CD4-positive, alpha-beta T cell (primary cell): ENCODE measurements at regions not wholly inside any gene's neighbourhood (a gene's known extent, or its start where the extent isn't known, plus 50 kb on each side); places are given as distances from the start of the nearest gene placed in this dataset.

Source experiments
- ATAC-seq: fragments of 200-7000 bp; cut with Tn5 transposase; one replicate; pipeline ENCODE4 v1.10.0; 2022; ENCODE audit warnings: mild to moderate bottlenecking; ENCODE audit not compliant: poor library complexity
- CTCF ChIA-PET: fragments of 350-600 bp; sonication (Branson Sonifier 250); formaldehyde crosslinking; loops from one replicate; lab custom pipeline; 2021; ENCODE audit warnings: antibody characterized with exemption, inconsistent platforms; lab: Charles Lee
- POLR2A ChIA-PET: fragments of 350-600 bp; sonication (Branson Sonifier 250); formaldehyde crosslinking; loops from one replicate; lab custom pipeline; 2021; ENCODE audit warnings: antibody characterized with exemption, inconsistent platforms; lab: Charles Lee
- DNase-seq, 14 experiments: peaks; one replicate each; pipeline ENCODE4 v3.0.0-alpha.2; 2013 to 2020; ENCODE audit warnings: mixed read lengths in 2 of 14
- H3K27ac ChIP-seq, 2 donors: one replicate each; pipeline versions ENCODE4 v1.5.1 to v1.7.0; 2013; ENCODE audit warnings: low read length in 2 of 2, low read depth in 1 of 2, mild to moderate bottlenecking in 1 of 2
- H3K27me3 ChIP-seq, 2 experiments: 1 replicate in 1 of 2; 2 replicates in 1 of 2; pipeline versions ENCODE4 v1.6.1 to v1.7.0; 2013; ENCODE audit warnings: low read length in 2 of 2, control low read depth in 1 of 2, mild to moderate bottlenecking in 1 of 2, moderate library complexity in 1 of 2; ENCODE audit not compliant: insufficient read depth in 2 of 2, control insufficient read depth in 1 of 2
- H3K36me3 ChIP-seq: one replicate; pipeline ENCODE4 v1.6.1; 2013; ENCODE audit warnings: low read length, control low read depth; ENCODE audit not compliant: insufficient read depth
- H3K4me1 ChIP-seq: one replicate; pipeline ENCODE4 v1.6.1; 2013; ENCODE audit warnings: low read length, control low read depth; ENCODE audit not compliant: insufficient read depth
- H3K4me3 ChIP-seq: one replicate; pipeline ENCODE4 v1.5.1; 2013; ENCODE audit warnings: mild to moderate bottlenecking, low read length, moderate library complexity
- H3K9me3 ChIP-seq, 2 experiments: 1 replicate in 1 of 2; 2 replicates in 1 of 2; pipeline versions ENCODE4 v1.6.1 to v1.7.0; 2013; ENCODE audit warnings: low read length in 2 of 2, mild to moderate bottlenecking in 2 of 2, control low read depth in 1 of 2, moderate library complexity in 1 of 2; ENCODE audit not compliant: control insufficient read depth in 1 of 2, insufficient read depth in 1 of 2
- H3K27ac Mint-ChIP-seq: one replicate; pipeline ENCODE4 v1.8.0; 2020; ENCODE audit warnings: mixed read lengths
- H3K27me3 Mint-ChIP-seq: one replicate; pipeline ENCODE4 v1.8.0; 2021; ENCODE audit warnings: mixed read lengths
- H3K36me3 Mint-ChIP-seq: one replicate; pipeline ENCODE4 v1.8.0; 2021; ENCODE audit warnings: low read depth, mixed read lengths
- H3K4me1 Mint-ChIP-seq: one replicate; pipeline ENCODE4 v1.8.0; 2021; ENCODE audit warnings: low read depth, mixed read lengths
- H3K4me3 Mint-ChIP-seq: one replicate; pipeline ENCODE4 v1.8.0; 2020; ENCODE audit warnings: mild to moderate bottlenecking, mixed read lengths
- H3K9me3 Mint-ChIP-seq: one replicate; pipeline ENCODE4 v1.8.0; 2020; ENCODE audit warnings: mixed read lengths
- CTCF ChIP-seq: fragments of 200-600 bp; IDR thresholded peaks from one replicate; pipeline ENCODE4 v1.8.0; 2022; ENCODE audit warnings: antibody characterized with exemption, mild to moderate bottlenecking
- intact Hi-C, 2 experiments: fragments of 100-400 bp; cut with DNase I in 1 of 2; cut with micrococcal nuclease in 1 of 2; formaldehyde crosslinking; loops; one replicate each; pipeline versions ENCODE4 v1.15.1 to v1.9.0; 2023 to 2025; cut with DNase I, micrococcal nuclease

- ChIA-PET CTCF (no interaction called here), POLR2A (no interaction called here)
- peaks cover 20% of the 10 kb centered on the region for H3K9me3 Mint-ChIP-seq
- ATAC-seq (no peak), DNase-seq (no peak)
- Histone ChIP-seq H3K4me3 (no peak overlapping the region), H3K36me3 (no peaks in the 10 kb centered on the region), H3K27ac (no peak overlapping the region), H3K27me3 (no peaks in the 10 kb centered on the region), H3K9me3 (peaks cover 0 to 6% of the 10 kb centered on the region in 2 experiments), H3K4me1 (no peaks in the 10 kb centered on the region)
- no peak overlapping the region for H3K4me3 Mint-ChIP-seq
- no peak overlapping the region for H3K27ac Mint-ChIP-seq
- TF ChIP-seq CTCF: no peak
- intact Hi-C loops: no loop called here
- no peaks in the 10 kb centered on the region for H3K27me3 Mint-ChIP-seq
- H3K36me3 Mint-ChIP-seq: no peaks in the 10 kb centered on the region
- H3K4me1 Mint-ChIP-seq: no peaks in the 10 kb centered on the region
Observed at GRCh38 chr9:11653867-11654266, 1039.3 kb upstream of the TYRP1 start.

- Histone ChIP-seq H3K9me3 (no peaks in the 10 kb centered on the region), H3K4me3 (no peak overlapping the region), H3K27ac (no peak overlapping the region), H3K27me3 (no peaks in the 10 kb centered on the region), H3K4me1 (no peaks in the 10 kb centered on the region), H3K36me3 (no peaks in the 10 kb centered on the region)
- TF ChIP-seq CTCF: no peak
- no peak overlapping the region for H3K27ac Mint-ChIP-seq
- H3K36me3 Mint-ChIP-seq: no peaks in the 10 kb centered on the region
- CTCF ChIA-PET: no interaction called here
- ATAC-seq: no peak
- no peaks in the 10 kb centered on the region for H3K27me3 Mint-ChIP-seq
- POLR2A ChIA-PET: no interaction called here
- no peak overlapping the region for H3K4me3 Mint-ChIP-seq
- H3K4me1 Mint-ChIP-seq: no peaks in the 10 kb centered on the region
- no peak for DNase-seq
- intact Hi-C loops: no loop called here
- peaks cover 11% of the 10 kb centered on the region for H3K9me3 Mint-ChIP-seq
Observed at GRCh38 chr9:11663913-11664312, 1029.3 kb upstream of the TYRP1 start.

GRCh38 chr9:11676821-11677220 lies 1016.4 kb upstream of the TYRP1 start:
- Histone ChIP-seq H3K36me3 (no peaks in the 10 kb centered on the region), H3K4me3 (no peak overlapping the region), H3K9me3 (peaks cover 0 to 7% of the 10 kb centered on the region in 2 experiments), H3K4me1 (no peaks in the 10 kb centered on the region), H3K27ac (no peak overlapping the region), H3K27me3 (no peaks in the 10 kb centered on the region)
- intact Hi-C loops: no loop called here
- DNase-seq (no peak), ATAC-seq (no peak)
- Mint-ChIP-seq H3K27me3 (no peaks in the 10 kb centered on the region), H3K27ac (no peak overlapping the region), H3K9me3 (peaks cover 14% of the 10 kb centered on the region), H3K4me3 (no peak overlapping the region), H3K4me1 (no peaks in the 10 kb centered on the region), H3K36me3 (no peaks in the 10 kb centered on the region)
- POLR2A ChIA-PET: no interaction called here
- CTCF ChIA-PET: no interaction called here
- no peak for TF ChIP-seq CTCF
